DMS53 treated with DMSO at 0.1 percent for 48 hours (cell line): ENCODE measurements at regions not wholly inside any gene's neighbourhood (a gene's known extent, or its start where the extent isn't known, plus 50 kb on each side); places are given as distances from the start of the nearest gene placed in this dataset.
"Not testable (repeated sequence)": the region's sequence is repeated elsewhere in the genome, so short reads cannot be mapped to it uniquely, and the experiment has no call there.

Source experiments
- DNase-seq: peaks from one replicate; lab custom pipeline; 2025; ENCODE audit not compliant: unreplicated experiment; lab: John Stamatoyannopoulos, UW

- DNase-seq = no peak
Measured at GRCh38 chr14:105864116-105864515, 337.7 kb downstream of the TMEM121 start.

GRCh38 chr14:105864651-105865265 is 338.4 kb downstream of the TMEM121 start:
- DNase-seq = no peak

DNA sequence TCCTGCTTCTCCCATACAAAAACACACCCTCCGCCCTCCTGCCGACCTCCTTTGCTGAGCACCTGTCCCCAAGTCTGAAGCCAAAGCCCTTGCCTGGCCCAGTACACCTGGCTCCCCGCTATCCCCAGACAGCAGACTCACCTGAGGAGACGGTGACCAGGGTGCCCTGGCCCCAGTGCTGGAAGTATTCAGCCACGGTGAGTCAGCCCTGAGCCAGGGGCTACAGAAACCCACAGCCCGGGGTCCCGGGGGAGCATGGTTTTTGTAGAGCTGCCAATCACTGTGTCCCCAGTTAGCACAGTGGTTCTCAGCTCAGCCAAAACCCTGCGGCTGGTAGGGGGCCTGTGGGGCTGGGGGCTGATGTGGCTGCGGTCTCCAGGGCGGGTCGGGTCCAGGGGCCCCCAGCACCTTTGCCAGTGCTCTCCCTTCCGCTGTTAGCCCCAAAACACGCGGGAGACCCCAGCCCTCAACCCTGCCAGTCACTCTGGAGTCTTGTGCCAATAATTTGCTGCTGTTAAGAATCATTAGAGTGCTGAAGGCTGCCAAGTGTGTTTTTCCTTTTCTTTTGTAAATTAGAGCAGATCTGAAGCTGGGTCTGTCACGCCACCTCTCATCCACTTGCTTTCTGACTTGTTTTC is 339.0 kb downstream of the TMEM121 start:
- DNase-seq = no peak

DNA sequence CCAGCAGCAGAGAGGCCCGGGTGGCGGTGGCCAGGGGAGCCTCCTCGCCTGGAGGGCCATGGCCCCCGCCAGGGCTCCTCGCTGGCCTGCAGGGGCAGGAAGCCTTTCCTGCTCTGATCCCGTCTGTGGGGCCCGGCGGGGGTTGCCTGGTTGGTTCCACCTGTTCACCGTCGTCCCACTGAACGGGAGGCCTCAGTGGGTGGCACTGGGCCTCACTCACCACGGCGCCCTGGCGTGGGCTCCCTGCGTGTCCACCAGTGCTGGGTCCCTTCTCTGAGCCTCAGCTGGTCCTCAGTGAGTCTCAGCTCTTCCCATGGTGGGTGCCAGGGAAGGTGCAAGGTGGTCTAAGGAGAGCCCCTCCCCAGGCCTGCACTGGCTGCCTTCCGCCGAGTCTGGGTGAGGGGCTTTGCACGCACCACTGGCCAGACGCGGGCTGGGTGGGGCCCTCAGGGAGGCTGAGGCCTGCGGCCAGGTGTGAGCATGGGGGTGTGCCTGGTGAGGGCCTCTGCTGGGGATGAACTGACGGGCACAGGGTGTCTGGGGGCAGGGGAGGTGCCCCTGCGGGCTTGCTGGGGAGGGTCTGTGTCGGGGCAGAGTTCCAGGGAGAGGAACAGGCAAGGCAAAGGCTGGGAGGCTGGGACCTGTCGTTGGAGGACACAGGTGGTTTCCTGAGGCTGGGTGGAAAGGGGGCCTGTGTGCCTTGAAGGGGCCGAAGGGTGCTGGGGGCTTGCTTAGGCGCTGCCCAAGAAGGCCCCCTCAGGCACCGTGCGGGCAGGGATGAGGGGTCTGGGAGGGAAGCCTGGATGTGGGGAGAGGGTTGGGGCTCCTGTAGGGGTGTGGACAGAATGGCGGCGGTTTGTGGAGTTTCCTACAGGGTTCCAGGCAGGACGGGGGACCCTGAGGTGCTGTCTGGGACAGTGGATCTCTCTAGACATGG is 339.8 kb downstream of the TMEM121 start:
- DNase-seq = no peak

DNA sequence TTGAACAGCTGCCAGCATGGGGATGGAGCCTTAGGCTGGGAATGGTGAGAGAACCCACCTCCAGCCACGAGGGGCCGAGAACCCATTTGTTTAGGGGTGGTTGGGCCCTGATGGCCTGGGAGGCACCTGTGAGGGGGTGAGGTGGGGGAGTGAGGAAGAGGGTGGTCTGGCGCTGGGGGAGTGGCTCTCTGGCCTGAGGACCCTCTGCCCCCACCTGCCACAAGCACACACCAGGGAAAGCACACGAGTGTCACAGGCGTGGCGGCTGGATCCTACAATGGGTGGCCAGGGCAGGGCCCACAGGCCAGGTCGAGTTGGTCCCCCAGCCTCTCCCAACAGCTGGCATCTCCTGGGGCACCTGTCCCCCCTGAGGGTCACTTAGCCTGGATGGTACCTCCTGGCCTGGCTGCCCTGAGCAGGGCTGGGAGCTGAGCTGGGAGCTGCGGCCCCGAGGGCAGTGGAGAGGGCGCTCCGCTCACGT is 340.5 kb downstream of the TMEM121 start:
- DNase-seq = no peak

DNA sequence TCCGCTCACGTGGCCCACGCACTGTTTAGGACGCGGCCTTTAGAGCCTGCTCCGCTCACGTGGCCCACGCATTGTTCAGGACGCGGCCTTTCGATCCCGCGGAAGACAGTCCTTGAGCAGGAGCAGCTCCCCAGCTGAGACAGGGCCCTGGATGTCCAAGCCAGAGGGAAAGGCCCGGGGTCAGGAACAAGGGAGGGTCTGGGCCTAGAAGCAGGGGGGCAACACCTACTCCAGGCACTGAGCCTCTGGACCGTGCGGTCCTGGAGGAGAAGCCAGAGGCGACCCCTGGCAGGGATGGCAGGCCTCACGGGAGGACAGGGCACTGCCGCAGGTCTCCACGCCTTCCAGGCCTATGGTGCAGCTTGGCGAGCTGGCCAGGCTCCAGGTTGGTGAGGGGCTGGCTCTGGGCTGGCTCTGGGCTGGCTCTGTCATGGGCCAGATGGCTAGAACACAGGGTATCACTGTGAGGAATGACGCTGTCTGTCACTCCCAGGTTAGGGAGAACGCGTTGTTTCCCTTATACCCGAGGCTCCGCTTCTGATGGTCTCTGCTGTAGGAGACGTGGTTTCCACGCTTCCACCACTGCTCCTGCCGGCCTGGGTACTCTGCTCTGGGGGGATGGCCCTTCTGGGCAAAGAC is 341.7 kb downstream of the TMEM121 start:
- no peak for DNase-seq

GRCh38 chr14:105871590-105871989 is 345.2 kb downstream of the TMEM121 start:
- DNase-seq = no peak

GRCh38 chr14:105873870-105874512 is 347.6 kb downstream of the TMEM121 start:
- no peak for DNase-seq

DNA sequence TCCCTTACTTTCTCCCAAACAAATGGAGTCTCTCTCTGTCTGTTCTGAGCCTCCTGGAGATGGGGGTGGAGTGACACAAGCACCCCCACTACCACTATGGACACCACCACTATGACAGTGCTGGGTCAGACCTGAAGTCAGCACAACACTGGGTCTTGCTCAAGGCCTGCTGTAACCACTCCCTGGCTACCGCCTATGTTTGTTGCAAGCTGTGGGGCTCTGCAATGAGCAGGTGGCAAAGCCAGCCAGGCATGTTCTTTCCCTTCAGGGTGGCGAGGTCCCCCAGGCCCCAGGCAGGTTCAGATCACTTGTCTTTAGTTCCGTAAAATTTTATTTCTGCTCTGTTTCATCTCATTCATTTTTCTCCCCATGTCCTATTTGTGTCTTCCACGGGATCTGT is 349.8 kb downstream of the TMEM121 start:
- DNase-seq = no peak

DNA sequence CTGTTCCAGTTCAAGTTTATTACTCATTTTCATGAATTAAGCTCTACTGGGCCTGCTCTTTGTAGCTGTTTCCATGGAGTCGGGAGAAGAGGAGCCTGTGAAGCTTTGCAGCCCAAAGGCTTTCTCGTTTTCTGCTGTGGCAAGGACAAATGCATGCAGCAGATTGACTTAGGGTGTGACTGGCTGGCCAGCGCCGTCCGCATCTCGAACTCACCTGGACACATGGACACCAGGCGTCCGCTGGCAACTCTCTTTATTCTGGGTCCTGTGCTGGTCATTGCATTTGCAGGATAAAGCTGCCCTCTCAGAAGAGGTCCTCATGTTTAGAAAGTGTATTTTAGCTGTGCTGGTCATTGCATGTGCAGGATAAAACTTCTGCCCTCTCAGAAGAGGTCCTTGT is 350.4 kb downstream of the TMEM121 start:
- DNase-seq = no peak

DNA sequence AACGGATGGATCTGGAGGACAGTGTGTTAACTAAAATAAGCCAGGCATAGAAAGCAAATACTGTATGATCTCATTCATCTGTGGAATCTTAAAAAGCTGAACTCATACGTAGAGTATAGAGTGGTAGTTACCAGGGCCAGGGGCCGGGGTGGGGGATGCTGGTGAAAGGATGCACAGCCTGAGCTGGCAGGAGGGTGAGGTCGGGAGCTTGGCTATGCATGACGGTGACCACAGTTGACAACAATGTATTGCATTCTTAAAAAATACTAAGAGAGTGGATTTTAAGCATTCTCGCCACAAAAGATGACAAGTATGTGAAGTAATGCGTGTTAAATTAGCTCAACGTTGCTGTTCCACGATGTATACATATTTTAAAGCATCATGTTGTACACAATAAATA is 351.3 kb downstream of the TMEM121 start:
- DNase-seq = no peak

- DNase-seq = no peak
Measured at GRCh38 chr14:105878125-105878524, 351.7 kb downstream of the TMEM121 start.

DNA sequence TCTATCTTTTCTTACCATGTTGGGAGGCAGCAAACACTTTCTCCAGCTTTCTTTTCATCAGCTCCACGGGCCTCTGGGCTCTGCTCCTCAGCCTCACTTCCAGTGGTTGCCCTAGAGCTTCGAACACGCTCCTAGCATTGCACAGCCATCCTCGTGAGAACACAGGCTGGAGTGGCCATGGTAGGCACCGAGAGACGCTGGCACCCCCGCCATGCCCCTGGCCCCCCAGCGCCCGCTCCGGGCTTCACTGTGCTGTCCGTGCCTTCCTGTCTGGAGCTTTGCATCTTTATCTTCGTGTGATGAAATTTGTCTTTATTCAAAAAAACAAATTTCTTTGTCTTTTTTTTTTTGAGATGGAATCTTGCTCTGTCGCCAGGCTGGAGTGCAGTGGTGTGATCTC is 352.2 kb downstream of the TMEM121 start:
- no peak for DNase-seq

DNA sequence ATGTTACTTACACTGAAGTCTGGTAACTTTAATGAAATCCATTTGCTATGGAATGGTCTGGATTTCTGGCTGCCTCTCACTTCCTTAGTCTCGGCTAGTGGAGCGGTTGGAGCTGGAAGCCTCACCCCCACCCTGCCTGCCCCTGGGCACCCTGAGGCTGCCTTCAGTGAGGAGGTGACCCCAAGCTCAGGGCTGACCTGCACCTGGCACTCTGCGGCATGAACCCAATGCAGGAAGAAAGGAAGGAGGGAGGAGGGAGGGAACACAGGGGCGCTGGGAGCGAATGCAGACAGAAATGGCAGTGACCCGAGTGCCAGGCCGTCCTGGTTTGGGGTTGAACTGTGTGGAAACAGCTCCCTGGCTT is 353.1 kb downstream of the TMEM121 start:
- no peak for DNase-seq

GRCh38 chr14:105879867-105880561 is 353.6 kb downstream of the TMEM121 start:
- no peak for DNase-seq

- no peak for DNase-seq
Measured at GRCh38 chr14:105880616-105881015, 354.2 kb downstream of the TMEM121 start.

DNA sequence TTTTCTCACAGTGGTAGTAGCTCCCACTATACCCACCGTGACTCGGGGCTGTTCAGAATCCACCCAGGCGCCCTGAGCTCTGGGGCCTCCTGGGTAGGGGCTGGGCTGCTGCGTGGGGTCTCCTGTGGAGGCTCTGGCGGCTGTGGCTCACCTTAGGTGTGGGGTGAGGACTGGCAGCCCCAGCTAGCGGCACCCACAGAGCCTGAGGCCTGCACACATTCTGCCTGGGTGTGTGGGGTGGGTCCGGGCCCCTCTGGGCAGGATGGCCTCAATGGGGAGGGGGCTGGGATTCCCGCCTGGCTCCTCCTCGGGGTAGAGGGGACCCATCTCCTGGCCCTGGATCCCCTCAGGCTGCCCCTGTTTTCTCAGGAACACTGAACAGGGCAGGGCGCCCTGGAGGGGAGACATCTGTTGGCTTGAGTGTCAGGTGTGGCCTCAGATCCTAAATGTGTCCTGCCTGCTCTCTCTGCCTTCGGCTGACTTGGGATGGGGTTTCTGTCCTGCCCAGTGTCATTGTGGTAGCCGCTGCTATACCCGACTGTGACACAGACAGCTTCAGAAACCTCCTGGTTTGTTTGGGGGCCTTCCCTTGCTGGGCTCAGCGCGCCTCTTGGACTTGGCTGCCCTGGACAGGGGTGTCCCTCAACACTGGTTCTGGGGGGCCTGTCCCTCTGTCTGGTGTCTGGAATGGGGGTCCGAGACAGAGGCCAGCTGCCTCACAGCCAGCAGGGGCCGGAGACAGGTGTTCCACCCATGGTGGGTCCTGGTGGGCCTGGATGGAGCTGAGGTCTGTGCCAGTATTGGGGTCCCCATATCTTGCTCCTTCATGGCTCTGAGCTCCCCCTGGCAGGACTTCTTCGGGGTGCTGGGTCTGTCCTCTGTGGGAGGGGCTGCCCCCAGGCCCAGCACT is 354.9 kb downstream of the TMEM121 start:
- no peak for DNase-seq

- DNase-seq = not testable (repeated sequence)
Measured at GRCh38 chr14:105882011-105882410, 355.6 kb downstream of the TMEM121 start.

DNA sequence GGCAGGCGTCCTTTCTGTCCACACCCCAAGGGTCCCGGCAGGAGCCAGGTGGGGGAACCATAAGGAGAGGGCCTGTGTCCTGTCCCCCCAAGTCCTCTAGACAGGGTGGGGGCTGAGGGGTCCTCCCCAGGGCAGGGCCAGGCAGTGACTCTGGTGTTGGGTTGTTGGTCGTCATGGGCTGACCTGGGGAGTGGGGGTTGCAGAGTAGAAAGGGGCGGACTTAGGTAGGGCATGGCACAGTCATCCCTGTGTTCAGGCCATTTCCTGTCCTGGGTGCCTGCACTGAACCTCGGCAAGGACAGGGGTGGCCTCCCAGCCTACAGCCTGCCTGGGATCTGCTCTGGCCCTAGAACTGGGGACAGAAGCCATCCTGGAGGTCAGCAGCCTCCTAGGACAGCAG is 356.2 kb downstream of the TMEM121 start:
- DNase-seq = no peak
